ENCODE measurements at regions not wholly inside any gene's neighbourhood (a gene's known extent, or its start where the extent isn't known, plus 50 kb on each side); places are given as distances from the start of the nearest gene placed in this dataset.

GRCh38 chr9:27847380-27847779, 274.1 kb upstream of the C9orf72 start:
- Histone ChIP-seq H3K27ac (ENCODE audit: extremely low read depth, low read depth, low read length) (no peak overlapping the region), H3K27me3 (ENCODE audit: control insufficient read depth in 2 of 2, insufficient read depth in 2 of 2, low read length in 2 of 2) (no peaks in the 10 kb centered on the region), H2AFZ (ENCODE audit: low read depth, low read length) (no peak overlapping the region), H3K9ac (ENCODE audit: insufficient read depth in 1 of 2, low read depth in 2 of 2, low read length in 2 of 2) (no peak overlapping the region), H3K9me1 (ENCODE audit: control insufficient read depth, insufficient read depth, low read length) (no peaks in the 10 kb centered on the region), H4K20me1 (replicated peaks; ENCODE audit: control insufficient read depth, insufficient read depth, low read length) (no peaks in the 10 kb centered on the region), H3K4me2 (ENCODE audit: insufficient read depth, low read length) (no peak overlapping the region), H3K36me3 (ENCODE audit: control insufficient read depth, insufficient read depth, low read length) (no peaks in the 10 kb centered on the region), H3K79me2 (ENCODE audit: control insufficient read depth, insufficient read depth, low read length) (no peaks in the 10 kb centered on the region), H3K9me3 (replicated peaks; ENCODE audit: control insufficient read depth, insufficient read depth, low read depth, low read length) (no peaks in the 10 kb centered on the region), H3K4me1 (replicated peaks in 1 of 2; ENCODE audit: control insufficient read depth in 2 of 2, insufficient read depth in 2 of 2, low read length in 2 of 2) (no peaks in the 10 kb centered on the region), H3K4me3 (no peak overlapping the region)
- no peak for TF ChIP-seq PRPF4 (IDR thresholded peaks at IDR 0.05; ENCODE audit: insufficient read depth, low read depth, low read length, poor library complexity, severe bottlenecking)
- TF ChIP-seq DLX4 (CRISPR knock-in tag; IDR thresholded peaks at IDR 0.05), result no peak
- TF ChIP-seq HNRNPK (IDR thresholded peaks at IDR 0.05; ENCODE audit: low read depth, low read length, poor library complexity, severe bottlenecking), result no peak
- TF ChIP-seq CREB1 (IDR thresholded peaks at IDR 0.05), result no peak
- TF ChIP-seq CREB1 (CRISPR knock-in tag; IDR thresholded peaks at IDR 0.05), result no peak
- CTCF ChIA-PET (ENCODE audit: low intra/inter-chr PET ratio), result no interaction called here
- in situ Hi-C loops (cut with MboI) (no loop called here), intact Hi-C loops (cut with micrococcal nuclease) (no loop called here)
- no TSS peak for BruUV-seq (replicated peaks)
- POLR2A ChIA-PET, result no interaction called here
- no peak for DNase-seq (ENCODE audit: extremely low read depth in 1 of 4, low spot score in 3 of 4)
- no peak for FAIRE-seq
- ATAC-seq, result no peak

- H2AFZ ChIP-seq (ENCODE audit: low read depth, low read length), result no peak overlapping the region
- H3K4me1 ChIP-seq (replicated peaks in 1 of 2; ENCODE audit: control insufficient read depth in 2 of 2, insufficient read depth in 2 of 2, low read length in 2 of 2), result no peaks in the 10 kb centered on the region
- WGBS (ENCODE audit: insufficient coverage, low coverage, missing lambda C conversion rate), result 0% methylated on average over 1 of the region's 1 CpG
- H3K36me3 ChIP-seq (ENCODE audit: control insufficient read depth, insufficient read depth, low read length), result no peaks in the 10 kb centered on the region
- H3K27me3 ChIP-seq (ENCODE audit: control insufficient read depth in 2 of 2, insufficient read depth in 2 of 2, low read length in 2 of 2), result no peaks in the 10 kb centered on the region
- H3K4me3 ChIP-seq, result no peak overlapping the region
- H3K9ac ChIP-seq (ENCODE audit: insufficient read depth in 1 of 2, low read depth in 2 of 2, low read length in 2 of 2), result no peak overlapping the region
- no peaks in the 10 kb centered on the region for H3K9me1 ChIP-seq (ENCODE audit: control insufficient read depth, insufficient read depth, low read length)
- H3K27ac ChIP-seq (ENCODE audit: extremely low read depth, low read depth, low read length), result no peak overlapping the region
- ChIA-PET CTCF (ENCODE audit: low intra/inter-chr PET ratio) (no interaction called here), POLR2A (no interaction called here)
- no peaks in the 10 kb centered on the region for H4K20me1 ChIP-seq (replicated peaks; ENCODE audit: control insufficient read depth, insufficient read depth, low read length)
- no peaks in the 10 kb centered on the region for H3K79me2 ChIP-seq (ENCODE audit: control insufficient read depth, insufficient read depth, low read length)
- no TSS peak for BruUV-seq (replicated peaks)
- FAIRE-seq (no peak), DNase-seq (ENCODE audit: extremely low read depth in 1 of 4, low spot score in 3 of 4) (no peak), ATAC-seq (no peak)
- no peak overlapping the region for H3K4me2 ChIP-seq (ENCODE audit: insufficient read depth, low read length)
- H3K9me3 ChIP-seq (replicated peaks; ENCODE audit: control insufficient read depth, insufficient read depth, low read depth, low read length), result no peaks in the 10 kb centered on the region
- in situ Hi-C loops (cut with MboI) (no loop called here), intact Hi-C loops (cut with micrococcal nuclease) (no loop called here)
- TF ChIP-seq RBM22 (IDR thresholded peaks at IDR 0.05; ENCODE audit: low read depth, low read length, poor library complexity, severe bottlenecking), result no peak
- no peak for TF ChIP-seq ZNF282 (CRISPR knock-in tag; IDR thresholded peaks at IDR 0.05)
- TF ChIP-seq MBD1 (CRISPR knock-in tag; IDR thresholded peaks at IDR 0.05), result no peak
- TF ChIP-seq ZNF212 (CRISPR knock-in tag; IDR thresholded peaks at IDR 0.05), result no peak
- no peak for TF ChIP-seq CBFB (CRISPR knock-in tag; IDR thresholded peaks at IDR 0.05)
- TF ChIP-seq ZNF3 (CRISPR knock-in tag; IDR thresholded peaks at IDR 0.05), result no peak
These were observed 274.5 kb upstream of the C9orf72 start for GRCh38 chr9:27847818-27848217.

Data from K562 (cell line).